HEK293 (cell line): ENCODE measurements at regions not wholly inside any gene's neighbourhood (a gene's known extent, or its start where the extent isn't known, plus 50 kb on each side); places are given as distances from the start of the nearest gene placed in this dataset.

Source experiments
- BCL11A ChIP-seq: fragments of 450-650 bp; formaldehyde crosslinking; IDR thresholded peaks from 2 replicates; pipeline ENCODE4 v1.5.1; 2016; ENCODE audit warnings: low read depth, missing biosample characterization, missing genetic modification characterization
- CTCF ChIP-seq: fragments of 450-650 bp; formaldehyde crosslinking; IDR thresholded peaks from 2 replicates; pipeline ENCODE4 v1.5.1; 2016; ENCODE audit warnings: missing biosample characterization, missing genetic modification characterization
- SP2 ChIP-seq: fragments of 450-650 bp; formaldehyde crosslinking; IDR thresholded peaks from 2 replicates; pipeline ENCODE4 v1.5.1; 2016; ENCODE audit warnings: missing biosample characterization, missing genetic modification characterization
- ZNF202 ChIP-seq: fragments of 450-650 bp; formaldehyde crosslinking; IDR thresholded peaks from 2 replicates; pipeline ENCODE4 v1.5.1; 2016; ENCODE audit warnings: missing biosample characterization, missing genetic modification characterization, borderline replicate concordance
- ZNF560 ChIP-seq: fragments of 450-650 bp; formaldehyde crosslinking; IDR thresholded peaks from 2 replicates; pipeline ENCODE4 v1.5.1; 2017; ENCODE audit warnings: missing biosample characterization, missing genetic modification characterization, borderline replicate concordance
- ZNF830 ChIP-seq: fragments of 450-650 bp; IDR thresholded peaks from 2 replicates; pipeline ENCODE4 v1.5.0; 2018; ENCODE audit warnings: missing biosample characterization, missing genetic modification characterization, low read depth, mild to moderate bottlenecking, moderate library complexity
- ZSCAN4 ChIP-seq: fragments of 450-650 bp; formaldehyde crosslinking; IDR thresholded peaks from 2 replicates; pipeline ENCODE4 v1.5.1; 2017; ENCODE audit warnings: missing biosample characterization, missing genetic modification characterization

- no peak for TF ChIP-seq CTCF (tag by site-specific recombination)
- TF ChIP-seq ZNF560 (tag by site-specific recombination) = no peak
- no peak for TF ChIP-seq ZNF202 (tag by site-specific recombination)
- no peak for TF ChIP-seq BCL11A (tag by site-specific recombination)
- no peak for TF ChIP-seq SP2
- no peak for TF ChIP-seq ZNF830 (tag by site-specific recombination)
- TF ChIP-seq ZSCAN4 (tag by site-specific recombination) = no peak
Observed at GRCh38 chr1:47611992-47612391, 174.1 kb downstream of the FOXD2 start.
